Endothelial cell of umbilical vein (primary cell): ENCODE measurements at regions not wholly inside any gene's neighbourhood (a gene's known extent, or its start where the extent isn't known, plus 50 kb on each side); places are given as distances from the start of the nearest gene placed in this dataset.

Source experiments
- BruUV-seq: library from RNA; stranded (reverse); fragments of 400-500 nt; replicated peaks from 2 replicates; lab custom pipeline; 2021; lab: Mats Ljungman, UMichigan
- CTCF ChIA-PET: fragments of 300-600, 350-600 bp; sonication (Branson Sonifier 250); formaldehyde crosslinking; loops from one replicate; lab custom pipeline; 2021; ENCODE audit warnings: antibody characterized with exemption, inconsistent platforms; lab: Charles Lee
- POLR2A ChIA-PET: fragments of 300-600, 350-600 bp; sonication (Branson Sonifier 250); formaldehyde crosslinking; loops from one replicate; lab custom pipeline; 2021; ENCODE audit warnings: antibody characterized with exemption, inconsistent platforms; lab: Charles Lee
- DNase-seq: peaks from one replicate; pipeline ENCODE4 v3.0.0-alpha.2; 2011; ENCODE audit warnings: low read depth, low spot score
- FAIRE-seq: peaks from 2 replicates; lab custom pipeline; 2011; peaks lifted over from hg19 to GRCh38; lab: Jason Lieb, UNC
- H2AFZ ChIP-seq: 2 replicates; pipeline ENCODE4 v1.6.0; 2012; ENCODE audit warnings: low read depth, low read length, control low read depth, inconsistent platforms
- H3K27ac ChIP-seq: 2 replicates; pipeline ENCODE4 v1.5.1; 2011; ENCODE audit warnings: low read depth, mild to moderate bottlenecking, control low read depth, low read length, moderate library complexity; ENCODE audit not compliant: insufficient read depth
- H3K27me3 ChIP-seq, 2 experiments: 2 replicates each; pipeline versions ENCODE4 v1.6.0 to v1.6.1; 2011; ENCODE audit warnings: low read length in 2 of 2, mixed read lengths in 1 of 2; ENCODE audit not compliant: control insufficient read depth in 2 of 2, insufficient read depth in 2 of 2
- H3K36me3 ChIP-seq, 2 experiments: 2 replicates in 1 of 2; 3 replicates in 1 of 2; pipeline ENCODE4 v1.5.1; 2011; ENCODE audit warnings: low read length in 2 of 2, mild to moderate bottlenecking in 1 of 2, moderate library complexity in 1 of 2; ENCODE audit not compliant: control insufficient read depth in 2 of 2, insufficient read depth in 2 of 2; ENCODE audit errors: extremely low read depth in 1 of 2
- H3K4me1 ChIP-seq: 3 replicates; pipeline ENCODE4 v1.5.1; 2011; ENCODE audit warnings: mild to moderate bottlenecking, low read length; ENCODE audit not compliant: control insufficient read depth, insufficient read depth; ENCODE audit errors: extremely low read depth
- H3K4me2 ChIP-seq: 2 replicates; pipeline ENCODE4 v1.6.1; 2011; ENCODE audit warnings: low read length, control low read depth, mixed read lengths; ENCODE audit not compliant: insufficient read depth
- H3K4me3 ChIP-seq, 3 experiments: fragments of 200-600 bp in 1 of 3; sonication (generic), shearing (Covaris generic) in 1 of 3; replicated peaks in 1 of 3; 2 replicates each; pipeline ENCODE4 v1.5.1; 2011 to 2016; ENCODE audit warnings: control low read depth in 3 of 3, low read length in 3 of 3, mild to moderate bottlenecking in 2 of 3, inconsistent platforms in 1 of 3, low read depth in 1 of 3, moderate library complexity in 1 of 3; ENCODE audit not compliant: insufficient read depth in 1 of 3
- H3K79me2 ChIP-seq: 2 replicates; pipeline ENCODE4 v1.6.0; 2012; ENCODE audit warnings: low read length, inconsistent platforms; ENCODE audit not compliant: control insufficient read depth, insufficient read depth
- H3K9ac ChIP-seq: replicated peaks from 2 replicates; pipeline ENCODE3; 2011; ENCODE audit warnings: low read length, control low read depth; ENCODE audit not compliant: insufficient read depth; ENCODE audit errors: extremely low read depth
- H3K9me1 ChIP-seq: replicated peaks from 3 replicates; pipeline ENCODE4 v1.6.0; 2011; ENCODE audit warnings: mild to moderate bottlenecking, low read length; ENCODE audit not compliant: control insufficient read depth, insufficient read depth; ENCODE audit errors: extremely low read depth
- H3K9me3 ChIP-seq: replicated peaks from 2 replicates; pipeline ENCODE4 v1.5.1; 2012; ENCODE audit warnings: low read length, inconsistent platforms; ENCODE audit not compliant: control insufficient read depth, insufficient read depth
- H4K20me1 ChIP-seq: replicated peaks from 2 replicates; pipeline ENCODE3; 2011; ENCODE audit warnings: mild to moderate bottlenecking, low read length; ENCODE audit not compliant: control insufficient read depth, insufficient read depth; ENCODE audit errors: extremely low read depth
- EZH2 ChIP-seq: IDR thresholded peaks from 2 replicates; pipeline ENCODE4 v1.6.1; 2012; ENCODE audit warnings: borderline replicate concordance, low read depth, mild to moderate bottlenecking, moderate library complexity, low read length, inconsistent platforms; ENCODE audit not compliant: severe bottlenecking
- FOS ChIP-seq: IDR thresholded peaks from 2 replicates; pipeline ENCODE4 v1.6.1; 2011; ENCODE audit warnings: mild to moderate bottlenecking, low read length, moderate library complexity, borderline replicate concordance; ENCODE audit not compliant: insufficient read depth
- GATA2 ChIP-seq: IDR thresholded peaks from 2 replicates; pipeline ENCODE4 v1.7.0; 2011; ENCODE audit warnings: low read depth, mild to moderate bottlenecking, moderate library complexity, mixed read lengths, low read length; ENCODE audit not compliant: insufficient read length, insufficient read depth
- JUN ChIP-seq: IDR thresholded peaks from 2 replicates; pipeline ENCODE4 v1.6.1; 2011; ENCODE audit warnings: borderline replicate concordance, low read depth; ENCODE audit not compliant: insufficient read length, insufficient read depth
- MYC ChIP-seq: IDR thresholded peaks from one replicate; pipeline ENCODE4 v1.6.1; 2011; ENCODE audit warnings: mild to moderate bottlenecking, low read depth, low read length
- POLR2A ChIP-seq: IDR thresholded peaks from 2 replicates; pipeline ENCODE4 v1.6.1; 2012; ENCODE audit warnings: low read depth, mild to moderate bottlenecking, control low read depth, low read length
- POLR2AphosphoS5 ChIP-seq: IDR thresholded peaks from 2 replicates; pipeline ENCODE4 v1.6.1; 2012; ENCODE audit warnings: low read depth, mild to moderate bottlenecking, control low read depth, low read length, moderate library complexity; ENCODE audit not compliant: insufficient read depth
- dilution Hi-C: fragments of 300-500 bp; cut with MboI; formaldehyde crosslinking; loops from one replicate; pipeline ENCODE4 v1.15.0; 2019; ENCODE audit warnings: low sequenced_read_pairs; ENCODE audit not compliant: extremely low pct_ligation_motif_present
- intact Hi-C: fragments of 100-400 bp; cut with micrococcal nuclease; formaldehyde crosslinking; loops from one replicate; pipeline ENCODE4 v1.10.0; 2022
- TF ChIP-seq, protein P1 (sequence below): IDR thresholded peaks from 2 replicates; pipeline ENCODE4 v1.6.1; 2011; ENCODE audit not compliant: insufficient read depth, insufficient read length
- TF ChIP-seq, protein P2 (sequence below), 2 donors: IDR thresholded peaks; 1 replicate in 1 of 2; 2 replicates in 1 of 2; pipeline ENCODE4 v1.5.1; 2011; ENCODE audit warnings: low read length in 2 of 2, mild to moderate bottlenecking in 2 of 2, moderate library complexity in 2 of 2, control low read depth in 1 of 2, inconsistent platforms in 1 of 2, low read depth in 1 of 2; ENCODE audit not compliant: insufficient read depth in 1 of 2; ENCODE audit errors: extremely low read depth in 1 of 2

DNA sequence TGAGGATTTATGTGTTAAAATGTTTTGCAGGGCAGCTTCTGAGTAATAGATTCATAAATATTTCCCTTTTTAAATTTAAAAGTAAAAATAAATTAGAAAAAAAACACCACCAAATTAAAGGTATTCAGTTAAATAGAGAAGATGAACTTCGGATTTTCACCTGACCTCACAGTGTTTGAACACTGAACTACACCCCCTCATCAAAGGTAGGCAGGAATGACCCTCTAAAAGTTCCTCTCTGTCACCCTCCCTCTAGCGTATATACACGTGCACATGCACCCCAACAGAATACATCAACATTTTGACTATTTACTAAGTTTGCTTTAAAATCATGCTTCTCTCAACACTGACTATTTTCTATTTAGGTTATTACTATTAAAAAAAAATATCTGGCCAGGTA is 528.3 kb downstream of the QKI start:
- intact Hi-C loops (no loop called here), dilution Hi-C loops (no loop called here)
- Histone ChIP-seq H3K9me1 (no peaks in the 10 kb centered on the region), H3K9ac (no peak overlapping the region), H3K9me3 (no peaks in the 10 kb centered on the region), H2AFZ (no peak overlapping the region), H4K20me1 (no peaks in the 10 kb centered on the region), H3K4me1 (no peaks in the 10 kb centered on the region), H3K4me2 (no peak overlapping the region), H3K4me3 (no peak overlapping the region), H3K36me3 (no peaks in the 10 kb centered on the region), H3K27ac (no peak overlapping the region), H3K27me3 (peaks cover 0 to 2% of the 10 kb centered on the region in 2 experiments), H3K79me2 (no peaks in the 10 kb centered on the region)
- POLR2A ChIA-PET = no interaction called here
- DNase-seq (no peak), FAIRE-seq (no peak)
- TF ChIP-seq JUN (no peak), POLR2A (no peak)
- no TSS peak for BruUV-seq
- CTCF ChIA-PET = interaction anchor here (1.0 kb wide), 1 partner anchor 14 kb away, joined by 3 read pairs; no protein-coding TSS in a partner anchor

- no peak for TF ChIP-seq POLR2AphosphoS5
- no peak for TF ChIP-seq FOS
- TF ChIP-seq GATA2 = no peak
- TF ChIP-seq JUN = no peak
- no peak for TF ChIP-seq EZH2
- no peak for TF ChIP-seq POLR2A
- TF ChIP-seq, protein P1, sequence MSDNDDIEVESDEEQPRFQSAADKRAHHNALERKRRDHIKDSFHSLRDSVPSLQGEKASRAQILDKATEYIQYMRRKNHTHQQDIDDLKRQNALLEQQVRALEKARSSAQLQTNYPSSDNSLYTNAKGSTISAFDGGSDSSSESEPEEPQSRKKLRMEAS = no peak
- no peak for TF ChIP-seq MYC
- TF ChIP-seq, protein P2, sequence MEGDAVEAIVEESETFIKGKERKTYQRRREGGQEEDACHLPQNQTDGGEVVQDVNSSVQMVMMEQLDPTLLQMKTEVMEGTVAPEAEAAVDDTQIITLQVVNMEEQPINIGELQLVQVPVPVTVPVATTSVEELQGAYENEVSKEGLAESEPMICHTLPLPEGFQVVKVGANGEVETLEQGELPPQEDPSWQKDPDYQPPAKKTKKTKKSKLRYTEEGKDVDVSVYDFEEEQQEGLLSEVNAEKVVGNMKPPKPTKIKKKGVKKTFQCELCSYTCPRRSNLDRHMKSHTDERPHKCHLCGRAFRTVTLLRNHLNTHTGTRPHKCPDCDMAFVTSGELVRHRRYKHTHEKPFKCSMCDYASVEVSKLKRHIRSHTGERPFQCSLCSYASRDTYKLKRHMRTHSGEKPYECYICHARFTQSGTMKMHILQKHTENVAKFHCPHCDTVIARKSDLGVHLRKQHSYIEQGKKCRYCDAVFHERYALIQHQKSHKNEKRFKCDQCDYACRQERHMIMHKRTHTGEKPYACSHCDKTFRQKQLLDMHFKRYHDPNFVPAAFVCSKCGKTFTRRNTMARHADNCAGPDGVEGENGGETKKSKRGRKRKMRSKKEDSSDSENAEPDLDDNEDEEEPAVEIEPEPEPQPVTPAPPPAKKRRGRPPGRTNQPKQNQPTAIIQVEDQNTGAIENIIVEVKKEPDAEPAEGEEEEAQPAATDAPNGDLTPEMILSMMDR (IDR thresholded peaks at IDR 0.05; ENCODE audit: extremely low read depth in 1 of 2, insufficient read depth in 1 of 2, low read depth in 1 of 2, low read length in 2 of 2) = no peak
- Histone ChIP-seq H2AFZ (no peak overlapping the region), H3K27ac (no peak overlapping the region), H3K4me1 (no peaks in the 10 kb centered on the region), H3K4me3 (no peak overlapping the region), H3K79me2 (no peaks in the 10 kb centered on the region), H3K27me3 (peaks cover 0 to 2% of the 10 kb centered on the region in 2 experiments), H3K9me3 (no peaks in the 10 kb centered on the region), H3K36me3 (no peaks in the 10 kb centered on the region), H3K9me1 (no peaks in the 10 kb centered on the region), H4K20me1 (no peaks in the 10 kb centered on the region), H3K4me2 (no peak overlapping the region), H3K9ac (no peak overlapping the region)
- POLR2A ChIA-PET = no interaction called here
- CTCF ChIA-PET = no interaction called here
- BruUV-seq = no TSS peak
- DNase-seq (no peak), FAIRE-seq (no peak)
- intact Hi-C loops = no loop called here
- dilution Hi-C loops = no loop called here
These were observed 527.1 kb downstream of the QKI start for GRCh38 chr6:163941624-163941976.
